Stomach (tissue), 4 donors: ENCODE measurements at regions not wholly inside any gene's neighbourhood (a gene's known extent, or its start where the extent isn't known, plus 50 kb on each side); places are given as distances from the start of the nearest gene placed in this dataset.

Experiments used
- CTCF ChIP-seq, 7 experiments: fragments of 450-650 bp in 4 of 7; fragments of 200-600 bp in 3 of 7; sonication (generic) in 3 of 7; IDR thresholded peaks; one replicate each; pipeline ENCODE4 v1.5.1; 2016 to 2019; ENCODE audit warnings: antibody characterized with exemption in 7 of 7, control low read depth in 2 of 7, mild to moderate bottlenecking in 1 of 7
- POLR2A ChIP-seq, 4 donors: fragments of 450-650 bp; IDR thresholded peaks; one replicate each; pipeline ENCODE4 v1.6.1; 2016; ENCODE audit warnings: antibody characterized with exemption in 4 of 4, control low read depth in 2 of 4, mild to moderate bottlenecking in 1 of 4, moderate library complexity in 1 of 4
- POLR2AphosphoS5 ChIP-seq, 3 donors: sonication (generic); formaldehyde crosslinking; IDR thresholded peaks; one replicate each; pipeline ENCODE4 v1.6.1; 2016; ENCODE audit warnings: antibody characterized with exemption in 3 of 3

GRCh38 chr3:103991-104390, 92.6 kb upstream of the CHL1 start:
- no peak for TF ChIP-seq CTCF (IDR thresholded peaks at IDR 0.05)
- no peak for TF ChIP-seq POLR2AphosphoS5 (IDR thresholded peaks at IDR 0.05)
- TF ChIP-seq POLR2A (IDR thresholded peaks at IDR 0.05) = no peak
